T follicular helper cell (primary cell): ENCODE measurements at regions not wholly inside any gene's neighbourhood (a gene's known extent, or its start where the extent isn't known, plus 50 kb on each side); places are given as distances from the start of the nearest gene placed in this dataset.

Experiments used
- DNase-seq: peaks from one replicate; pipeline ENCODE4 v3.0.0-alpha.2; 2020; ENCODE audit warnings: low read depth

GRCh38 chr10:10456856-10457255 lies 560.8 kb upstream of the CELF2 start:
- no peak for DNase-seq

GRCh38 chr10:10460451-10460850 lies 557.2 kb upstream of the CELF2 start:
- no peak for DNase-seq

GRCh38 chr10:10462151-10462941 lies 555.3 kb upstream of the CELF2 start:
- DNase-seq, result no peak

- no peak for DNase-seq
Measured at GRCh38 chr10:10471758-10472157, 545.9 kb upstream of the CELF2 start.

GRCh38 chr10:10475812-10476211 lies 541.9 kb upstream of the CELF2 start:
- no peak for DNase-seq

GRCh38 chr10:10477844-10478243 lies 539.8 kb upstream of the CELF2 start:
- DNase-seq, result no peak

GRCh38 chr10:10479465-10479864 lies 538.2 kb upstream of the CELF2 start:
- no peak for DNase-seq

GRCh38 chr10:10482613-10483012 lies 535.1 kb upstream of the CELF2 start:
- no peak for DNase-seq

GRCh38 chr10:10489076-10489475 lies 528.6 kb upstream of the CELF2 start:
- no peak for DNase-seq

- no peak for DNase-seq
Measured at GRCh38 chr10:10489805-10490571, 527.7 kb upstream of the CELF2 start.

GRCh38 chr10:10490581-10490980 lies 527.1 kb upstream of the CELF2 start:
- no peak for DNase-seq

- DNase-seq, result no peak
Measured at GRCh38 chr10:10492420-10492819, 525.3 kb upstream of the CELF2 start.

GRCh38 chr10:10493833-10494232 lies 523.8 kb upstream of the CELF2 start:
- no peak for DNase-seq

GRCh38 chr10:10497245-10497644 lies 520.4 kb upstream of the CELF2 start:
- DNase-seq, result no peak

GRCh38 chr10:10498781-10499180 lies 518.9 kb upstream of the CELF2 start:
- no peak for DNase-seq

- DNase-seq, result no peak
Measured at GRCh38 chr10:10499839-10500238, 517.8 kb upstream of the CELF2 start.

GRCh38 chr10:10500937-10501336 lies 516.7 kb upstream of the CELF2 start:
- DNase-seq, result no peak

- no peak for DNase-seq
Measured at GRCh38 chr10:10503772-10504171, 513.9 kb upstream of the CELF2 start.

- DNase-seq, result no peak
Measured at GRCh38 chr10:10508211-10508610, 509.5 kb upstream of the CELF2 start.

- no peak for DNase-seq
Measured at GRCh38 chr10:10510179-10510578, 507.5 kb upstream of the CELF2 start.

- no peak for DNase-seq
Measured at GRCh38 chr10:10513067-10513466, 504.6 kb upstream of the CELF2 start.

GRCh38 chr10:10513898-10514297 lies 503.8 kb upstream of the CELF2 start:
- DNase-seq, result no peak

GRCh38 chr10:10514797-10515196 lies 502.9 kb upstream of the CELF2 start:
- no peak for DNase-seq
